Lung microvascular endothelial cell (primary cell): ENCODE measurements at regions not wholly inside any gene's neighbourhood (a gene's known extent, or its start where the extent isn't known, plus 50 kb on each side); places are given as distances from the start of the nearest gene placed in this dataset.
"Not testable (repeated sequence)": the region's sequence is repeated elsewhere in the genome, so short reads cannot be mapped to it uniquely, and the experiment has no call there.

ENCODE experiments used
- DNase-seq, 2 donors: peaks; one replicate each; pipeline versions ENCODE4 v3.0.0 to v3.0.0-alpha.2; 2010; ENCODE audit warnings: low read depth in 2 of 2

DNA sequence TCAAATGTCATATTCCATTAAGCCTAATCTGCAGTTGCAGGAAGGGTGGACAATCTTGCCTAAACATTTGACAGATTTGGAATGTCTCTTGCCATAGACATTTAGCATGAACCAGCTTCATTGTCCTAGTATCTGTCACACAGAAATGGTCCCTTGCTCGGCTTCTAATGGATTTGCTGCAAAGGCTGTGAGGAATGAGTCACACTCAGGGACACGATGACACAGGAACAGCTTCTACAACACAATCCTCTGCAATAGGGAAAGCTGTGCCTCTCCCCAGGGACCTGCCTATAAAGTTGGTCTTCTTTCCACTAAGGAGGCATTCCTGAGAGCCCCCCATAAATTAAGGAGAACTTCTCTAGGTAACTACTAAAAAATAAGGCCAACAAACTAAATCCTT, 155.1 kb upstream of the L3MBTL4 start:
- no peak for DNase-seq

DNA sequence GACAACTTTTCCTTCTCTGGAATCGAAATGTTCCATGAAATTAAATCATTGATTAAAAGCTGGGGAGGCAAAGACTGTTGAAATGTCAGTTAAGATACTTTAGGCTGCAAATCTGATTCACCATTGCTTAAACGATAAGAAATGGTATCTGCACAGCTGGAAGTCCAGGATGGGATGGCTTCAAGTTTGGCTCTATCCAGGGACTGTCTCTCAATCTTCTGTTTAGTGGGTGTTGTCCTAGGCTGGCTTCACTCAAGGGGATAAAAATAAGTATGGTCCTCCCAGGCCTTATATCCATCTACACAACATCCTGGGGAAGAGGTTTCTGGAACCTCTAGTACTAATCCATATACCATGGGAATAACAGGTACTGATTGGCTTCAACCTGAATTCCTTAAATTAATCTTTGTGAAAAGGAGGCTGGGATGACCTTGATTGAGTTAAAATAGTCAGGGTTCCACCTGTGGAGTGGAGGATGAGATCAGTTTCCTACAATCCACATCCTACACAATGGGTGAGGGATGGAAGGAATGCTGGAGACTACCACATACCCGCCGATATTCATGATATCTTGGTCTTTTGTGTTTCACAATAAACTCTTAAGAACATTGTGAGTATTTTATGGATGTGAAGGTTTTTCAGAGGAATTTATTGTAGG, 156.0 kb upstream of the L3MBTL4 start:
- DNase-seq: no peak

DNA sequence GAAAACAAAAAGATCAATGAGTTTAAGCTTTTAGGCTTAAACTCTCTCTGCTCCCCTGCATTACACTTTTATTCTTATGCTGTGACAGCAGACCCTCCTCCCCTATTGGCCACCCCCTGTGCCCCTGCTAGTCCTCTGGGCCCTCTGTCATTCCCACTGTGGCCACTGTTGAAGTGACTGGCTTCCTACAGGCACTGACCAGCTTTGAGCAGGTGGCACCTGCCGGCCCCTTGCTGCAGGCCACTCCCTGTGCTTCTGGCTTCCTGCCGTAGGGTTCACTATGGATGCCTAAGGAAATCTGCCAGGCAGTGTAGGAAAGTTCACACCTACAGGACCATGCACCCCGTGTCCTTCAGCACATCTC, 156.5 kb upstream of the L3MBTL4 start:
- no peak for DNase-seq

DNA sequence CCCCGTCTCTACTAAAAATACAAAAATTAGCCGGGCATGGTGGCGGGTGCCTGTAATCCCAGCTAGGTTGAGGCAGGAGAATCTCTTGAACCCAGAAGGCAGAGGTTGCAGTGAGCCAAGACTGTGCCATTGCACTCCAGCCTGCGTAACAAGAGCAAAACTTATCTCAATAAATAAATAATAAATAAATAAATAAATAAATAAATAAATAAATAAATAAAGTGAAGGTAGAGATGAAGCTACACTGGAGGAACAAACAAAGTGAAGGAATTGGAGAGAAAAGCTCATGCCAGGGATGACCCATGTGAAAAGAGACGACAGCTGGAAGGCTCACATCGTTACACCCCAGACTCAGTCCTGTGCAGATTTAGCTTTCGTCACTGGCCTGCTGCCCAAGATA, 157.3 kb upstream of the ARHGAP28 start:
- DNase-seq: not testable (repeated sequence)

DNA sequence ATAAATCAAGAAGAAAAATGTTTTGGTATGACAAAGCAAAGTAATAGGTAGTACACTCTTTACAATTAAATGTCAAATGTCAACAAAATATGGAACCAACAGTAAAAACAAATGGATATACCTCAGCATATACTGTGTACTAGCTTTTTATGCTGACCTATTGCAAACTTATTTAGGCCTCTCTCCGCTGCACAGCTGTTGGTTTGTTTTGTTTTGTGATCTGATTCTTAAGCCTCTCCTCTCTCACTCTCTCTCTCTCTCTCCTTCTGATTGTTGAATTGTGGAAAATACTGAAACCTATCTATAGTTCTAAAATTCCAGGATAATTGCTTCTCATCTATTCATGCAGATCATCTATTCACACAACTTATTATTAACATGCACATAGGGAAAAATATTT, 154.9 kb upstream of the ARHGAP28 start:
- no peak for DNase-seq

DNA sequence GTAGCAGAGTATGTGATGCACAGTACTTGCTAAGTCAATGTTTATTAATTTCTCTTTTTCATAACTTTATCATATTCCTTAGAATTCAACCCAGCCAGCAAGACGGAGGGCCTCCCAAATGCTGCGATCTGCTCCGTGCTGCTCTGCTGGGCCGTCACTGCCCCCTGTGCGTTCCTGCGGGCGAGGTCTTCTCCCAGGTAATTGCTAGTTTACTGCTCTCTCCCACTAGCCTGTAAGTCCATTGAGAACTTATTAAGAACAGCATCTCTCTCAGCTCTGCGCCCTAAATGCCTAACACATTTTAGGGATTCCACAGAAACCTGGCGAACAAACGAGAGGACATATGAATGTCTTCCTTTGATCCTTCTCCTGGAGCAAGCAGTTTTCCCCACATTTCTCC, 153.6 kb upstream of the ARHGAP28 start:
- DNase-seq: no peak

DNA sequence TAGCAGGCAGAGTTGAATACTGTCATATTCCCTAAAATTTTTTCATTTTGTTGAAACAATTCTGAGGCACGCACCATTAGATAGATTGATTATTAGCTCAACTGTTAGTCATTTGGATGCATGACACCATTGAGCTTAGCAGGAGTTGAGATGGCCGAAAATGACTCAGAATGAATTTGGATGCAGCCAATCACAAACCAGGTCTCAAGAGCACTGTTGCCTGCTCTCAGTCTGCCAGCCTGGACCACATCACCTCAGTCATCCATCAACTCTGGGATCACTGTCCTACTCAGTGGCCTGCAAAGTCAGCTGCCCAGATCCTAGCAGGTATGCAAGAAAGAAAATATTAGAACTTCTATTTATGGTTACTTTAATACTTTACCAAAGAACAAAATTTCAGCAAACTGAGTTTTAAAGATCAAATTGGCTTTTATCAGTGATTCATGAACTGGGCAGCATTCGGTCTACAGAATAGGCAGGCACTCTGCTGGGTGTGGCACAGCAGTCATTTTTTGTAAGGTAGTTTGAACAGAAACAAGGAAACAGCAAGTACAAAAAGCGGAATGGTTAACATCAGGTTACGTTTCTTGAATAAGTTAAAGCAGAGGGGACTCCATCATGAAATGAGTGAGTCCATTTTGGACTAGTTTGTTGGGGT, 152.7 kb upstream of the ARHGAP28 start:
- DNase-seq: no peak

DNA sequence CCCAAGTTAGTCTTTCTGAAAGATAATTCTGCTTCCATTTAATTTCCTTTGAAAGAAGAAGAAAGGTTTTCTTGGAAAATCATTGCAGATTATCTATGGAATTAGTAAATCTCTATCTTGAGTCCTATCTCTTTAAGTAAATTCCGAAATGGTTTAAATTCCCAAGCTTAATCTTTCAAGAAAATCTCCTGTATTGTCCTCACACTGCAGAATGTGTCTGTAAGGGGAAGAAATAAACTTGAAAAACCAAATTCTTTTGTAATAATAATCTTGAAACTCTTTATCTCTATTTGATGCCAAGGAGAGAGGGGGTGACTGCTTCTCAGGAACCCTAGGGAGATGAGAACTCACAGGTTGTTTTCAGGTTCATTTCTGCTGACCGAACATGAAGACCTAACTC, 150.8 kb upstream of the ARHGAP28 start:
- DNase-seq: no peak

DNA sequence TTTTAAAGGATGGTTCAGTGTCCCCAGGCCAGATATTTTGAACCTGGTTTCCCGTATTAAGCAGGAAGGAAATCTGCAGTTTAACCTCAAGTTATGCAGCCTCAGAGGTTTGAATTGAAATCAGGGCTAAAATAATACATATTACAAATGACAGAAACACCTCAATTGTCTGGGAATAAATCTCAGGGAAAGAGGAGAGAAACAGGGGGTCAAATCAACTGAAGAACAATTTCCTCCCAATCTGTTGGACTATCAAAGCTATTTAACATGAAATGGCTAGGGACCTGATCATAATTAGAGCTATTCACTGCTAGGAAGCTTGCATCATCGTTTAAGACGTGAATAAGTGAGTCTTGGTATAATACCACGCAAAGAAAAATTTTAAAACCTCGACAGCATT, 150.0 kb upstream of the ARHGAP28 start:
- peak in 1 of 2 donors; percentile 51 for DNase-seq

DNA sequence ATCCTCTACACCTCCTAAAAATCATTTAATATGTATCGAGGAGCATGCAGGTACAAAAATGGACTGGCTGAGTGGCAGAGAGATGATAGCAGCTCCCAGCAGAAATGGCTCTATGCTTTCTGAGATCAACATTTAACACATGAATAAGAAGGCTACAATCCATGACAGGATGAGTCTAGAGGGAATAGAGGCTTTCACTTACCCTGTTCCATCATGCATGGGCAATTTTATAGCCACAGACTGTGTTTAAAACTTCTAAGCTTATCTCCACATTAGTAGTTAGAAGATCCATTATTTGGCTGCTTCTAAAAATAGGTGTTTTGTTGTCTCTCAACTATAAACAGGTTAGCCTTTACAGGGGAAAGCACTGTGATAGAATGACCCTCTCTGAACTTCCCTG, 149.1 kb upstream of the ARHGAP28 start:
- DNase-seq: no peak

DNA sequence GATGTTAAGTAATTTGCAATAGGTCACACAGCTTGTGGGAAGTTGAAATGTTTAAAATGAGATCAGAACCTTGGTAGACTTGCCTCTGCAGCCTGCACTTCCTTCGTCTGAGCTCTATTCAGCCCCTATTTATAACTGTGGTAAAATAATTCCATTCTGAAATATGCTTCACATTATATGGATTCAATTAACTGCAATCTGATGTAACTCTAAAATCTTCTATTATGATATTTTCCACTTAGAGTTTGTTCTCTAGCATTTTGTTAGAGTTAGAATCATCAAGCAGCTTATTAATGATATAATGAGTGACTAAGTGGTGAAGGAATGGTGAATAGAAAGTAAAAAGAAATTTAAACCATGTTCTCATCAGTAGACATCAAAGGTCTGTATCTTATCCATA, 139.6 kb upstream of the ARHGAP28 start:
- DNase-seq: no peak

DNA sequence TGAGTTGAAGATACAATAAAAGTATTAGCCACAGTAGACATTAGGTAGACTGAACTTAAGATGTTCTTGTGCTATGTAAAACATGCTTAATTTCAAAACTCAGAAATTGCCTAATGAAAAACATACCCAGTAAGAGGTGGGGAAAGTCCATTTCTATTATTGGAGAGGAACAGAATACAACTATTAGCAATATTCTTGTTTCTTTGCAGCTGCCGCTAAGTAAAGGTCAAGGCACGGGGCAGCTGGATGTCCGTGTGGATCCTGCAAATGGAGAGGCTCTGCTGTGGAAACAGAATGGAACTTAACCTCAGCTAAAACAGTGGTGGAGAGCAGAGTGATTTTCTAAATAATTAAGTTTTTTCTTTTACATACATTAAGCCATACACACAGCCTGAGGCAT, 139.2 kb upstream of the ARHGAP28 start:
- no peak for DNase-seq

DNA sequence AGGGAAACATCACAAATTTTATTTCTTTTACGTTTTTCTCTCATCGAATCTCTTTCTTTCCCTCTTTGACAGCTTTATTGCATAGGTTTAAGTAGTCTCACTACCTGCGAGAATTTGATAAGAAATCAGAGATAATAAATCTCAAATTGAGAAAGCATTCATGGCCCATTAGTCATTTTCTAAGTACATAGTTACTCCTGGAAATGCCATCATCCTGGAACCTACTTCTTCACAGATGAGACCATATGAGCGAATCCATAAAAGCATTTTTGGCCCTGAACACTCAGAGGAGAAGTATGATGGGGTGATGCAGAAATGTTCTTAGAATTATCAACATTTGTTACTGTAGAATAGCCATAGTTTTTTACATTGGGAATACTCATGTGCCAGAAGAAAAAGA, 138.0 kb upstream of the ARHGAP28 start:
- DNase-seq: no peak

DNA sequence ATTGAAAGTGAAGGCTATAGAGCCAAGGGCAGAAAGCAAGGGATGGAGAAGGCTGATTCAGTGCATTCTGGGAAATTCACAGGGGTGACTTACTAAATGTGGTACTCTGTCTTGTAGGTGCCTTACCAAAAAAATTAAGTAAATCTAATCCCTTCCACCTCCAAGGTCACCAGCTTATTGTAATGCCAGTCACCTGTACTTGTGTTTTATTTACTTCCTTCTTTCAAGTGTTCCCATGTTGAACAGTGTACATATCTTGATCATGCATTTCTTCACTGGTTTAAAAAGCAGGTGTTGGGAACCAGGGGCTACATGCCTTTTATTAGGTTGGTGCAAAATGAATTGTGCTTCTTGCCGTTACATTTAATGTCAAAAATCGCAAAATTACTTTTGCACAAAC, 137.0 kb upstream of the ARHGAP28 start:
- no peak for DNase-seq

DNA sequence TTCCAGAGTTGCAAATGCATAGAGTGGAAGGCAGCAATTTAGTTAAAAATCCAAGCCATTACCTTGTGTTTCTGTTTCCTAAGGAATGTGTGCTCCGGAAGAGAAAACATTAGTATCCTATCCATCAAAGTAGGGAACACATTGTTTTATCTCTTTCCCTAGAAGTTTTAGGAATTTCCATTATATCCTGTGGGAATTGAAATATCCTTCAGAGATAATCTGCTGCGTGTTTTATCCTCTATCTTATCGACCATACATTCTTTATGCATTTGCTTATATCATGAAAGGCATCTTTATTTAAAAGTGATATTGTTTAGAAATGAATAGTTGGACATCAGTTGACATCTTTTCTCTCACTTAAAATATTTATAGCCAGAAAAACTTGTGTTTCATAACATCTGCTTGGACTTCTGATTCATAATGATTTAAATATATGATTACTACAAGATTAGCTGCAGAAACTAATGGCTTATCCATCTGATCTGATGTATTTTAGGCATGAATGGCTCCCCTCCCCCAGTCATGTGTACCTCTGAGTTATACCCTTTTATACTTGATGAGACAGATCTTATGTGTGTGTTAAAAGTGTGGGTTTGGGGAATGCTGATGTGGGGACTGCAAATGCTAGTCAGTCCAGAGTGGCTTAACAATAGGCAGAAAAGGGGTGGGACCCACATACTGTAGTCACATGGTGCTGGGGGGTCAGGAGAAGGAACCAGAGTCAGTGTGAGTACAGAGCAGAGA, 136.2 kb upstream of the ARHGAP28 start:
- no peak for DNase-seq

DNA sequence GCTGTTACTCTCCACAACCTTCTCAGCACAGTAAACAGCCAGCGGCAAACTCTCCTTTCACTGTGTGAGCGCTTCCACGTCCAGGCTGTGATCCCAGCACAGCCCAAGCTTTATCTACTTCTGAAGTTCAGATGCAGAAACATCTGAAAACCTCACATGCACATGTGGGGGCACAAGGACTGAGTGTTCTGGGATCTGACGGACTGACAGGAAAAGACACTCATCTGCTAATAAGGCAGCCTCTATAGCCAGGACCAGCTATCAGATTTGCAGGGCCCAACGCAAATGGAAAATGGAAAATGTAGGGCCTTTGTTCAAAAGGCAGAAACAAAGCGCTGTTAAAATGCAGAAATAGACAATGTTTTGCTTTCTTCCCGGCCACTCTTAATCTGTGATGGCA, 133.8 kb upstream of the ARHGAP28 start:
- DNase-seq: no peak

DNA sequence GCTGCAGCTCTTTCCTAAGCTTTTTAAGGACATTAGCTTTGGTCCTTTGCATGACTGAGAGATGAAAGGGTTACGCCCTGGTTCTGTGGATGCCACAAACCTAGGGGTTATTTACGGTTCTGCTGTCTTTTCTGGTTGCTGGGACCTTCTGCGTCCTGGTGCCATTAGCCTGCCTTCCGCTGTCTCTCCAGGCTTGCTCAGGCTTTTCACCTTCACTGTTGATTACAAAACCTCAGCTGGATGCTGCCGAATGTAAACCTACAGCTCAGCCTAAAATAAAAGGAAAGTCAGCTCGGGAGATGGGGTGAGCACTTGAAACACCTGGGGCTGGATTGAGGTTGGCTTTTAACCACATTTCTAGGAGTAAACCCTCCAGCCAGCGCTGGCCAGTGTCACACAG, 130.9 kb upstream of the ARHGAP28 start:
- DNase-seq: no peak

DNA sequence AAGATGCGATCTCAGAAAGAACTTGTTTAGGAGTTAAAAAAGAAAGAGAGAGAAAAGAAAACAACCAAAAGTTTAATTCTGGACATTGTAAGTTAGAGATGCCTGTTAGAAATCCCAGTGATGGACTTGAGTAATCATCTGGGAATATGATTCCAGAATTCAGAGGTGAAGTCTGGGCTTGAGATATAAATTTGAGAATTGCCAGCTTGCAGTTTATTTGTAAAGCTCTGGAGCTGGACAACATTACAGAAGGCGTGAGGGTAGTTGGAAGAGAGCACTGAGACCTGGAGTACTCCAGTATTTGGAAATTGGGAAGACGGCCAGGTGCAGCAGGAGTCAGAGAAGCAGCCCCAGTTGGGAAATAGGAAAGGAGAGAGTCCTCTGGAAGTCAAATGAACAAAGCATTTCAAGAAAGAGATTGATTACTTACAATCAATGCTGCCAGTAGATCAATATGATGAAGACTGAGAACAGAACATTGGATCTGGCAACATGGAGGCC, 128.8 kb upstream of the ARHGAP28 start:
- no peak for DNase-seq

DNA sequence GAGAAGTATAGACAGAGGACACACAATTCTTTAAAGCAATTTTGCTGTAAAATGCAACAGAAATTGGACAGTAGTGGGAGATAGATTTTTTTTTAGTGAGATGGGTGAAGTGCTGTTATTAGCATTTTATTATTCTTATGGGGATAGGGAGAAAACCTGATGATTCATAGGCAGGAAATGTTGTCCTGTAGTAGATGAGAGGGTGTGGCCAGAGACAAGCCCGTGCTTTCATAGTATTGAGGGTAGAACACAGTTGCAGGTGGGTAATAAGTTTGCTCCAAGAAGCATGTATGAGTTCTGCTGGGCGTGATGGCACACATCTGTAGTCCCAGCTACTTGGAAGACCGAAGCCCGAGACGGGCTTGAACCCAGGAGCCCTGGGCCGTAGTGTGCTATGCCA, 128.3 kb upstream of the ARHGAP28 start:
- DNase-seq: no peak

DNA sequence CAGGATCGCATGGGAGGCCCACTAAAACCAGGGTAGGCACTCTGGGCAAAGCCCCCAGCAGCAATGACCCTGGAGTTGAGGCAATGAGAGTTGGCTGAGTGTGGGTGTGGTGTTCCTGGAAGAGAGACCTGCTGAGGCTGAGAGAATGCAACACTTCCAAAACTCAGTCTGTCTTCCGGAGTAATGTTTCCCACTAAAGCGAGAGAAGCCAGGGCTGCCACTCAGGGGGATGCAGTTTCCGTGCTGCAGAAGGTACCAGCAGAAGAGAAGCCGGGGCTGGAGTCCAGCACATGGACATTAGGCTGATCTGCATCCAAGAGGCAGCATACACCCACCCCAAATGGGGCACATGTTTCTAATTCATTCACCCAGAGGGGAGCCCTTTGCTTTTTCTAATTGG, 127.2 kb upstream of the ARHGAP28 start:
- DNase-seq: no peak

DNA sequence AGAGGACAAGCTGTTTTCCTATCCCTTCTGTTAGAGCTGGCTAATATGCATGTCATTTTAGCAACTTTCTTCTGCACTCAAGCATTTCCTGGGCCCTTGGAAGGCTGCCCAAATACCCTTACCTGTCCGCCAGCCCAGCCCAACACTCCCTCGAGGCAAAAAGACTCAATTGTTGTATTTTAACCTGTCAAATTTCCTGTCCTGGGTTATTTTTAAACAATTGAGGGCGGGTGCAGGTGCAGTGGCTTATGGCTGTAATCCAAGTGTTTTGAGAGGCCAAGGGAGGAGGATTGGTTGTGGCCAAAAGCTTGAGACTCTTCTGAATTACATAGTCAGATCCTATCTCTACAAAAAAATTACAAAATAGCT, 125.0 kb upstream of the ARHGAP28 start:
- no peak for DNase-seq

DNA sequence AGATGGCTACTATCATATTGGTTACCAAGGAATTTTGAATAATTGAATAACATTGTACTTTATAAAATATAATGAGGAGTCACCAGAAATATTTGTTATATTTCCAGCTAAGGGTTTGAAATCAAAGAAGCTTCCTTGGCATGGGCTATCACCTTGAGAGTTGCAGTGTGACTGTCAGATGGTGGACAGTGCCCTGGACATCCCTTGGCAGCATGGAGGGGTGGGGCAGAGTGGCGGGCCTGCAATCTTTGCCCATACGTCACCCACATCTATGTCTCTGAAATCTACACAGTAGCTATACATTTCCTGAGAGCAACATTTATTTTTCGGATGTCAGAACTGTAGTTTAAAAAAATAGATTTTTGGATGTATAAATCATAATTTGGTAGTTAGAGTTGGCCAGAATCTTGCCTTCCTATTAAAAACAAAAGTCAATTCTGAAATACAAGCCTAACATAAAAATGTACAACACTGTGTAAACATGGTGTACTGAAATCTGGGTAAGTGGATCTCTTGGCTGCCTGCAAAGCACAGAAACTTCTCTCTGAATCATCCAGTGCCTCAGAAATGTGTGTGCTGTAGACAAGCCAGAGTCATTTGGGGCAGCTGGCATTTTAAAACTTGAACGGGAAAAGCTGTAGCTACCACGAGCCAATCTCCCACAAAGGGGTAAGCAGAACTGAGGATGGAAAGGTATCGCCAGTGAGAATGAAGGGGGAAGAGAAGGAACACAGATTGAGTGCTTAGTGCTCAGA, 124.2 kb upstream of the ARHGAP28 start:
- DNase-seq: no peak
